ENCODE measurements at regions not wholly inside any gene's neighbourhood (a gene's known extent, or its start where the extent isn't known, plus 50 kb on each side); places are given as distances from the start of the nearest gene placed in this dataset.

DNA sequence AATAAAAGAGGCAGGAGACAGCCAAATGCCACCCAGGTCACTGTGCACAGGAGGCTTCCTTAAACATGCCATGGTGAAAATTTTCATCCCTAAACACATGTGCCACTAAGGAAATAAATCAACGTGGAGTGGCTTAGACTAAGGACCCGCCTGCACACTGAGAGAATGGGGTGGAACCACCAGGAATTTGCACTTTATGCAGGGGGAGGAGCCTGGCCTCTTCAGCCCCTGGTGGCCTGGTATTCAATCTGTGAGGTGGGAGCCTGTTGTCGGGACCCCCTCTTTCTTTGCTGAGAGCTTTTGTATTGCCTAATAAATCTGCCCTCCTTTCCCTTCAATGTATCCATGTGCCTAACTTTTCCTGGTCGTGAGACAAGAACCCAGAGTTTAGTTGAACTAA lies 204.6 kb upstream of the NRP1 start:
- DNase-seq (ENCODE audit: low read depth), result no peak
- no peak overlapping the region for H3K4me3 ChIP-seq (ENCODE audit: control insufficient read depth, low read depth, low read length)

GRCh38 chr10:33537066-33537465 lies 202.6 kb upstream of the NRP1 start:
- no peak for DNase-seq (ENCODE audit: low read depth)
- no peak overlapping the region for H3K4me3 ChIP-seq (ENCODE audit: control insufficient read depth, low read depth, low read length)
- TF ChIP-seq, protein P1, sequence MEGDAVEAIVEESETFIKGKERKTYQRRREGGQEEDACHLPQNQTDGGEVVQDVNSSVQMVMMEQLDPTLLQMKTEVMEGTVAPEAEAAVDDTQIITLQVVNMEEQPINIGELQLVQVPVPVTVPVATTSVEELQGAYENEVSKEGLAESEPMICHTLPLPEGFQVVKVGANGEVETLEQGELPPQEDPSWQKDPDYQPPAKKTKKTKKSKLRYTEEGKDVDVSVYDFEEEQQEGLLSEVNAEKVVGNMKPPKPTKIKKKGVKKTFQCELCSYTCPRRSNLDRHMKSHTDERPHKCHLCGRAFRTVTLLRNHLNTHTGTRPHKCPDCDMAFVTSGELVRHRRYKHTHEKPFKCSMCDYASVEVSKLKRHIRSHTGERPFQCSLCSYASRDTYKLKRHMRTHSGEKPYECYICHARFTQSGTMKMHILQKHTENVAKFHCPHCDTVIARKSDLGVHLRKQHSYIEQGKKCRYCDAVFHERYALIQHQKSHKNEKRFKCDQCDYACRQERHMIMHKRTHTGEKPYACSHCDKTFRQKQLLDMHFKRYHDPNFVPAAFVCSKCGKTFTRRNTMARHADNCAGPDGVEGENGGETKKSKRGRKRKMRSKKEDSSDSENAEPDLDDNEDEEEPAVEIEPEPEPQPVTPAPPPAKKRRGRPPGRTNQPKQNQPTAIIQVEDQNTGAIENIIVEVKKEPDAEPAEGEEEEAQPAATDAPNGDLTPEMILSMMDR (IDR thresholded peaks at IDR 0.05; ENCODE audit: control insufficient read depth, insufficient read depth, low read depth, low read length, missing control alignments), result no peak

More for the DNA sequence above, 204.6 kb upstream of the NRP1 start:
- TF ChIP-seq, protein P1 (IDR thresholded peaks at IDR 0.05; ENCODE audit: control insufficient read depth, insufficient read depth, low read depth, low read length, missing control alignments), result no peak

DNA sequence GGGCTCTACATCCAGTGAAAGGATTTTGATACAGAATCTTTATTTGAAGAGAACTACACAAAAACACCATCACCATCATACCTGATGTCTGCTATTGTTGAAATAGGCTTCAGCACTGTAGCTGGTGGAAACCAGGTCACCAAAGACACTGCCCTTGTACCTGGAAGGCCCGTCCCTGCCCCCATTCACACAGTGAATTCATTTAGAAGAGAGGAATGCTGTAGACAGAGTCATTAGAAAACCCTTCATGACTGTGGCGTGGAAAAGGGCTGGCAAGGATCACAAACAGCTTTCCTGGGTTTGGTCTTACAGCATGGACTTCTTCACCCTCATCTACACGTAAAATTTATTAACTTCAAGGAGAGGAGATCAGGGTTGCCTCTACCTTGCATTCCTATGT lies 202.0 kb upstream of the NRP1 start:
- TF ChIP-seq, protein P1 (IDR thresholded peaks at IDR 0.05; ENCODE audit: control insufficient read depth, insufficient read depth, low read depth, low read length, missing control alignments), result no peak
- DNase-seq (ENCODE audit: low read depth), result no peak
- H3K4me3 ChIP-seq (ENCODE audit: control insufficient read depth, low read depth, low read length), result no peak overlapping the region

- DNase-seq (ENCODE audit: low read depth), result no peak
- no peak overlapping the region for H3K4me3 ChIP-seq (ENCODE audit: control insufficient read depth, low read depth, low read length)
- TF ChIP-seq, protein P1 (IDR thresholded peaks at IDR 0.05; ENCODE audit: control insufficient read depth, insufficient read depth, low read depth, low read length, missing control alignments), result no peak
Measured at GRCh38 chr10:33535866-33536265, 201.4 kb upstream of the NRP1 start.

DNA sequence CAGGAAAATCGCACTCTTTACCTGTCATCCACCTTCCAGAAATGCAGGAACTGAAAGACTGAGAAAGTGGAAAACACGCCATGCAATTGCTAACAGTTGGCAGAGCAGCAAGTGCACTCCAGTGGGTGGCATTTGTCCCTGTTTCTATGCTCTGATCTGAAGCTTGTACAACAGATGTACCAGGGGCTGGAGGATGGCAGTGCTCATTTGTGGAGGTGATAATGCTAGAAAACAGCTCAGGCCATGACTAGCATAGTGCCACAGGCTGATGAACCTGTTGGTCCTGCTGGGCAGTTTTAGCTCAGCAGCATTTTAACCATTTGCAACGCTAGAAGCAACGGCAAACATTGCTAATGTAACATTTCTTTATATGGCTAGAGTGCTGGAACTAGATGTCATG lies 199.9 kb upstream of the NRP1 start:
- no peak overlapping the region for H3K4me3 ChIP-seq (ENCODE audit: control insufficient read depth, low read depth, low read length)
- TF ChIP-seq, protein P1 (IDR thresholded peaks at IDR 0.05; ENCODE audit: control insufficient read depth, insufficient read depth, low read depth, low read length, missing control alignments), result no peak
- DNase-seq (ENCODE audit: low read depth), result no peak

DNA sequence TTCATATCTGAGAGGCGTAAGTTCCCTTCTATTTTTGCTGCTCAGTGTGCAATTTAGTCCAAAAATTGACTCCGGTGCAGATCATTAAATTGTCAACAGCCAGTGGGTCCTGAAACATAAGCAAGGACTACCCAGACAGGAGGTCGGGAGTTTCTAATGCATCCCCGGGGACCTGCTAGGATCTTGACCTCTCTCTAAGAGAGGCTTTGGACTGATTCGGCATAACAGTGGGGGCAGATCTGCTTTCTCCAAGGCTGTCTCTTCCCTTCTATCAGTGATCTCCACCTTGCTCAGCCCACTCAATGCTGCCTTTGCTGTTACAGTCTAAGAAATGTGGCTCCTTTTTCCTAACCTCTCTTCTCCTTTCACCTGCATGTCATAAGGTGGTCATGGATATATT lies 199.1 kb upstream of the NRP1 start:
- no peak overlapping the region for H3K4me3 ChIP-seq (ENCODE audit: control insufficient read depth, low read depth, low read length)
- TF ChIP-seq, protein P1 (IDR thresholded peaks at IDR 0.05; ENCODE audit: control insufficient read depth, insufficient read depth, low read depth, low read length, missing control alignments), result no peak
- no peak for DNase-seq (ENCODE audit: low read depth)

DNA sequence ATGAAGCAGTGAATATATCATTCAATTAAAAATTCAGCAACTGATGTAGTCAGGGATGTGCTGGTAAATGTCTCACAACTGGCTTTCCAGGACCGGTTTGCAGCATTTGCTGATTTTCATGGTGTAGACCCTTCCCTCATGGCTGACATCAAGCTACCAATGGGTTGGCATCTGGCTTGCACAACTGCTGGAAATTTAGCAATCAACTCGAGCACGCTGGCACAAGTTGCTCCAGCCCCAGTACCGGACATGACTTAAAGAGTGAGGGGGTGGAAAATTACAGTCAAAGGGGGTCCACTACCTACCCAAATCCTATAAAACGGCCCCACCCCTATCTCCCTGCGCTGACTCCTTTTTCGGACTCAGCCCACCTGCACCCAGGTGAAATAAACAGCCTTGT lies 198.4 kb upstream of the NRP1 start:
- no peak for DNase-seq (ENCODE audit: low read depth)
- H3K4me3 ChIP-seq (ENCODE audit: control insufficient read depth, low read depth, low read length), result no peak overlapping the region
- TF ChIP-seq, protein P1 (IDR thresholded peaks at IDR 0.05; ENCODE audit: control insufficient read depth, insufficient read depth, low read depth, low read length, missing control alignments), result no peak

Measured in AG09309 (cell line).